D721Med (cell line): ENCODE measurements at regions not wholly inside any gene's neighbourhood (a gene's known extent, or its start where the extent isn't known, plus 50 kb on each side); places are given as distances from the start of the nearest gene placed in this dataset.

Source experiments
- DNase-seq: peaks from one replicate; pipeline ENCODE4 v3.0.0; 2011; ENCODE audit warnings: low spot score; ENCODE audit not compliant: insufficient read length
- FAIRE-seq: peaks from 2 replicates; lab custom pipeline; 2011; peaks lifted over from hg19 to GRCh38; lab: Jason Lieb, UNC
- TF ChIP-seq, protein P1 (sequence below): IDR thresholded peaks from 2 replicates; pipeline ENCODE4 v1.5.1; 2012; ENCODE audit warnings: mild to moderate bottlenecking, control low read depth; ENCODE audit not compliant: insufficient read depth; ENCODE audit errors: missing control alignments

DNA sequence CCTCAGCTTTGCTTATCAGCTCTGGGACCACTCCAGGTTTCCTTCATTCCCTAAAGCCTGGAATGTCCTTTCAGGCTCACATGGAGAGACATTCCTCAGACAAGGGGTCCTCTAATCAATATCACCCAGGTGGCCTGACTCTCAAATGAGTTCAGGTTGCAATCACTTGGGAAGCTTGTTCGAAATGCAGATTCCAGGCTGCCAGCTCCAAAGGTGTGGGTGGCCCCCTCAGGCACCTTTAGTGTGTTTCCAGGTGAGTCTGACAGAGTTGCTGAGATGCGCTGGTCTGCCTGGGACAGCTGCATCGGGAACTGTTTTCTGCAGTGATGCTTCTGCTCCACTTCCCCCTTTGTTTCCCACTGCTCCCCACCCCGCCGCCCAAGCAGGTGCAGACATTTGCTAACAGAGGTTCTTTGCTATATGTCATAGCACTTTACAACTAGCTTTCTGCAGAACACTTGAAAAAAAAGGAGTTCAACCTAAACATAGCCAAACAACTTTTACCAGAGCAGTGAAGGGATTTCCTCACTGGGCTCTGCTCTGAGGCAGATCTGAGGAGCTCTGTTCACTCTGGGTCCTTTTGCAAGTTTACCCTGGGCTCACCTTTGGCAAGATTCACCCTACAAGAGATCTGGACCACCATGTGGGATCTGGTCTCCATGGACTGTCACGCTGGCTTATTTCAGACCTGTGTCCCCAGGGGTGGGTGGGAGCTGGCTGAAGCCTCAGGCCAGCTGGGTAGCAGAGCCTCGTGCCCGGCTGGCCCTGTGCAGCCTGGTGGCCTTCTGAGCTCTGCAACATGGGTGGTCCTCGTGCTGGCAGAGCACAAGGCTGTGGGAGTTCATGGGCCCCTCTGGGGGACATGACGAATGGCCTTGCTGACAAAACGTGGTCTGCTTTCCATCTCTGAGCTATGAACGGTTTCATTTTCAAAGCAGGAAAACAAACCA, 539.6 kb downstream of the CCDC171 start:
- TF ChIP-seq, protein P1, sequence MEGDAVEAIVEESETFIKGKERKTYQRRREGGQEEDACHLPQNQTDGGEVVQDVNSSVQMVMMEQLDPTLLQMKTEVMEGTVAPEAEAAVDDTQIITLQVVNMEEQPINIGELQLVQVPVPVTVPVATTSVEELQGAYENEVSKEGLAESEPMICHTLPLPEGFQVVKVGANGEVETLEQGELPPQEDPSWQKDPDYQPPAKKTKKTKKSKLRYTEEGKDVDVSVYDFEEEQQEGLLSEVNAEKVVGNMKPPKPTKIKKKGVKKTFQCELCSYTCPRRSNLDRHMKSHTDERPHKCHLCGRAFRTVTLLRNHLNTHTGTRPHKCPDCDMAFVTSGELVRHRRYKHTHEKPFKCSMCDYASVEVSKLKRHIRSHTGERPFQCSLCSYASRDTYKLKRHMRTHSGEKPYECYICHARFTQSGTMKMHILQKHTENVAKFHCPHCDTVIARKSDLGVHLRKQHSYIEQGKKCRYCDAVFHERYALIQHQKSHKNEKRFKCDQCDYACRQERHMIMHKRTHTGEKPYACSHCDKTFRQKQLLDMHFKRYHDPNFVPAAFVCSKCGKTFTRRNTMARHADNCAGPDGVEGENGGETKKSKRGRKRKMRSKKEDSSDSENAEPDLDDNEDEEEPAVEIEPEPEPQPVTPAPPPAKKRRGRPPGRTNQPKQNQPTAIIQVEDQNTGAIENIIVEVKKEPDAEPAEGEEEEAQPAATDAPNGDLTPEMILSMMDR, result no peak
- no peak for FAIRE-seq
- no peak for DNase-seq

DNA sequence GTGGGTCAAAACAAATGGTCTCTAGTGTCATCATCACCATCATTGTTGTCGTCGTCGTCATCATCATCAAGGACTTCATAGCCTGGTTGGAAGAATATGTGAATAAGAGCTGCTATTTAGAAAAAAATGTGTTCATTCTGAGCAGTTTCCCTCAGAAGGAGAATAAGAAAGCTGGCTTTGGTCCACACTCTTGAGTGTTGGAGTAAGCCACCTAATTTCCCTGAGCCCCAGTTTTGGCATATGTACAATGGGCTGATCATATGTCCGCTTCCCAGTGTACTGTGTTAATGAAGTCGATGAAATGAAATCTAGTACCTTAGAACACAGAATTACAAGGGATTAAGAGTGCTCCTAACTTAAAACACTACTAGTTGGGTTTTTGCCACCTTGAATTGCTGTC, 545.5 kb downstream of the CCDC171 start:
- TF ChIP-seq, protein P1, result no peak
- DNase-seq (no peak), FAIRE-seq (no peak)

DNA sequence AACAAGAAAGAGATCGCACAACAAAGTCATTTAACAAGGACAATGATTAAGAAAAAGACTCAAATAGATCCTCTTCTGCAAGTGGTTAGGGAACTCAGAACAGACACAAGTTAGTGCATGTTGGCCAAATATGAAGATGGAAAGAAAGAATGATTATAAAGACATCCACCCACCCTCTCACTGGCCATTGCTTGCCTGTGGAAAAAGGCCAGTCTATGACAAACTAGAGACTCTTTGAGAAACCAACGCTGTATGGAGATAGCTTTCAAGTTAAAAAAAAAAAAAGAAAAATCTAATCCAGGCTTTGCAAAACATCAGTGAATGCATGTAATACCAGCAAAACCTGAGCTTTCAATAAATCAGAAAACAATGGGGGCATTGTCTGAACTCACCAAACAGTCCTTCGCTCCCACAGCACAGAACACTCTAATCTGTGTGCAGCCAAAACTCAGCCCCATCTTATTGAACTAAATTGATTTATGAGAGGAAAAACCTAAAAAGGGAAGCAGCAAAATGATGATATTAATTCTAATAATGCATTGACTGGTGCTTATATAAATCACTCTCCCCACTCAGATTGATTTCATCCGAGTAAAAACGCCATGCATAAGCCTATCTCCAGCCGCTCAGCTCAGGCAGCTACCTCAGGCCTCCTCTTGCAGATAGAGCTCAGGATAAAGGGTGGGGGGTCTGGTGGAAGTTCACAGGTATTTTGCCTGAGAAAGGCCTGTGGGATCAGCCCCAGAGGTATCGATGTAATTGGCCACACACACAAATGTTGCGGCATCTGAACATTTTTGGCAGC, 547.1 kb downstream of the CCDC171 start:
- no peak for DNase-seq
- no peak for FAIRE-seq
- TF ChIP-seq, protein P1, result no peak

DNA sequence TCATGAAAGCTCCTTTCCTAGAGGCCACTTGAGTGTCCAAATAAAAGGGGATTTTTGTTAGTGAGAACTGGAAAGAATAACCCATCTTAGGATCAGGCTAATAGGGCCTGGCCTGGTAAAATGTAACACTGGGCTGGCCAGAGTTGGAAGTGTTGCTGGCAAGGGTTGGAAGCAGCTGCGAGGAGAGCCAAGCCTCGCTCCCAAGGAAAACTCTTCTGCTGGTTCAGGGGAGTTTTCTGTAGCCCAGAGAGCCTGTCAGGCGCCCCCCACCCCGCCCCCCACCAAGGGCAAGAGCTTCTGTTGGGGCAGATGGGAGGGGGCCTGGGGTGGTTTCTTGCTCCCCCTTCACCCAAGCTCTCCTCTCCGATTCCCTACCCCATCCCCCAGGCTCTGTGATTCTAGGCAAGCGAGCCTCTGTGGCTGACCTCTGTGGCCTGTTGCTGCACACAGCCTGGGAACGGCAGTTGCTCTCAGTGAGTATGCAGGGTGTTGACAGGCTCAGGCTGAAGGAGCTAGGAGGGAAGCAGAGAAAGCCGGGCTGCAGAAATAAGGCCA, 547.8 kb downstream of the CCDC171 start:
- TF ChIP-seq, protein P1, result no peak

DNA sequence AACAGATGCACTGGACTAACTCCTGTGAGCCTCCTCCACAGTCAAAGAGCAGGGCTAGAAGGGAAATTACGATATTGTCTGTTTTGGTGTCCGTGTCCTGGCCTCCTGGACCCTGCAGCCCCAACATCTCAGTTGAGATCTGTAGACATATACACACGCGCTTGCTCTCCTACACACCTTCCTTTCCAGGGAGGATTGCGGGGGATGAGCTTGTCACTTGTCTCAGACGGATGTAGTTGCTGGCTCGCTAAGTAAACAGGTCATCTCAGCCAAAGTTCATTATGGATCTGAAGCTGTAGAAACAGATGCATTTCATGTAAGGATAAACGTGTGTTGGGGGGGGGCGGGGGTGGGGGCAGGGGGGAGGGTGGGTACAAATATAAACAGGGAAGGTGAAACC, 549.3 kb downstream of the CCDC171 start:
- TF ChIP-seq, protein P1, result no peak
- no peak for DNase-seq
- no peak for FAIRE-seq

More for the DNA sequence above, 547.8 kb downstream of the CCDC171 start:
- FAIRE-seq (no peak), DNase-seq (no peak)

DNA sequence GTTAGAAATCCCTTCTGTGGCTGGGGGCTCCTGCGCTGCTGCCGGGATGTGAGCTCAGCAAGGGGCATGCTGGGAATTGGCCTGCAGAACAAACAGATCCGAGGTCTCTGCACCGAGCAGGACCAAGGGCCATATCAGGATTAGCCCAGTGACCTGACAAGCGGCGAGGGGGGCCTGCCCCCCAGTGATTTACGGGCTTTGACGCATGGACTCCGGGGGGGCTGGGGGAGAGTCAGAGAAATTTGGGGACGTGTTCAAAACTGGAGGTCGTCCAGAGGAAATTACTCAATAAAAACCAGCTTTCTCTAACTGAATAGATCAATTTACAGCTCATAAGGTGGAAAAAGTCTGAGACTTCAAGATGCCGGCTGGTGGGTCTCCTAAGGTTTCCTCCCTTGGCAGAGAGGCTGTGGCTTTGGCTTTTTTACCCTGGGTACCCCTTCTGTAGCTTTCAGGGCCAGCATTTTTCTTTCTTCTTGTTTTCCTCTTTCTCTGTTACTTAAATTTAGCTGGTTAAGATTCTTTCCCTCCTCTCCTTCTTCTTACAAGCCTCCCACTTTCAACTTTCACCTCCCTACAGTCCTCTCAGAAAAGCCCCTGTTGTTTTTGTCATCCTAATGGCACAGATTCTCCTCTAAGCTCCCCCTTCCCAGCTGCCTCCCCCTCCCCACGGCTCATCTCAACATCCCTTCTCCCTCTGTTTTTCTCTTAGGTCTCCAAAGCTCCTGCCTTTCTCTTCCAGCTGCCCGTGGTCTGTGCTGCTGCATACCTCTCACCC, 551.0 kb downstream of the CCDC171 start:
- TF ChIP-seq, protein P1, result no peak
- FAIRE-seq, result no peak
- no peak for DNase-seq
